Neuron (in vitro differentiated cells): ENCODE measurements at regions not wholly inside any gene's neighbourhood (a gene's known extent, or its start where the extent isn't known, plus 50 kb on each side); places are given as distances from the start of the nearest gene placed in this dataset.

Experiments
- H2AFZ ChIP-seq: one replicate; pipeline ENCODE4 v1.6.1; 2013; ENCODE audit warnings: low read depth, mild to moderate bottlenecking, inconsistent platforms, low read length, moderate library complexity
- H3K27me3 ChIP-seq: one replicate; pipeline ENCODE4 v1.6.1; 2013; ENCODE audit warnings: low read length; ENCODE audit not compliant: insufficient read depth
- H3K36me3 ChIP-seq: one replicate; pipeline ENCODE4 v1.6.1; 2013; ENCODE audit warnings: low read length; ENCODE audit not compliant: insufficient read depth
- H3K4me1 ChIP-seq: one replicate; pipeline ENCODE4 v1.6.1; 2013; ENCODE audit warnings: low read length; ENCODE audit not compliant: insufficient read depth
- H3K4me3 ChIP-seq: 2 replicates; pipeline ENCODE4 v1.5.1; 2013; ENCODE audit warnings: mild to moderate bottlenecking, low read length, moderate library complexity
- H3K9me3 ChIP-seq: one replicate; pipeline ENCODE4 v1.6.1; 2013; ENCODE audit warnings: low read length

DNA sequence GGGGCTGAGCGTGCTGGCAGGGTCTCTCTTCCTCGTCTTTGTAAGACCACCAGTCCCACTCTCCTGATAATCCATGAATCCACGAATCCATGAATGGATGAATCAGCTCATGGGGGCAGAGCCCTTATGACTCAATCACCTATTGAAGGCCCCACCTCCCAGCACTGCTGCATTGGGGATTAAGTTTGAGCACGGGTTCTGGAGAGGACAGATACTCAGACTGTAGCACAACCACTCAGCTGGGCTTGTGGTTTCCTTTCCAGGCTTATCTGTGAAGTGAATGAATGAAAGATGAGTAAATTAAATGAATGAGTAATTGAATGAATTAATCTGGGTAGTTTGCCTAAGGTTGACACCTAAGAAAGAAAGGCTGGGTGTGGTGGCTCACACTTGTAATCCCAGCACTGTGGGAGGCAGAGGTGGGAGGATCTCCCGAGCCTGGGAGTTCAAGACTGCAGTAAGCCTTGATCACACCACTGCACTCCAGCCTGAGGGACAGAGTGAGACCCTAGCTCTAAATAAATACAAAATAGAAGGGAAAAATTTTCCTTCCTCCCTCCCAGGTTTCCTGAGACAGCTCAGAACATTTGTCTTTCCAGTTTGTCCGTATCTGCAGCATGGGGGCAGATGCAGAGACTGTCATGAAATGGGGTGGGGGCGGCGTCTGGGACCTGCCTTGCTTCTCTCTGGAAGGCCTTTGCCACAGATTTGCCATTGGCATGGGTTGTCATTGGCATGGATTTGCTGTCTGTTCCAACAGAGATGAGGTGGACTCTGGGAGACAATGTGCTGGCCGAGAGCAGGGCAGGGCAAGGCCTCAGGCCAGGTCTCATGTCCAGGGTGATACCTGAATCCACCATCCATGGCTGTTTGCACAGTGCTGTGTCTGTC lies 187.7 kb upstream of the C1orf174 start:
- Histone ChIP-seq H3K9me3 (peaks cover 4% of the 10 kb centered on the region), H3K36me3 (no peaks in the 10 kb centered on the region), H3K4me3 (no peak overlapping the region), H3K4me1 (no peaks in the 10 kb centered on the region), H3K27me3 (peaks cover 7% of the 10 kb centered on the region), H2AFZ (no peak overlapping the region)

DNA sequence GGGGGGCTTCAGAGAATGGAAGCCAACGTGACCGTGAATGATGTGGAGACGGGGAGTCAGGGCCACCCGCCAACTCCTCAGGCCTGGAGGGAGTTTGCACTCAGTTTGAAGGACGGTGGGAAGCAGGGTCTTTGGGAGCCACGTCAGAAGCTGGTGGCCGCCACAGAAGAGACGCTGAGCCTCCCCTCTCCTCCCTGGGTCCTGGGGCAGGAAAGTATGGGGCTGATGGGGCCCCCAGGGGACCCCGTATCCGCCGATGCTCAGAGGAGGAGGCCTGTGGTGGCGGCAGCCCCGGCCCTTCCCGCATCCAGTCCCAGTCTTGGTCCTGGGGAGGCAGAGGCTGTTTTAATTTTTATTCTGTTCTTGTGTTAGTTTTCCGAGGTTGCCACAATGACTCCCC lies 188.6 kb upstream of the C1orf174 start:
- Histone ChIP-seq H3K27me3 (peaks cover 4% of the 10 kb centered on the region), H3K4me3 (no peak overlapping the region), H3K36me3 (no peaks in the 10 kb centered on the region), H3K4me1 (no peaks in the 10 kb centered on the region), H2AFZ (no peak overlapping the region), H3K9me3 (peaks cover 4% of the 10 kb centered on the region)

DNA sequence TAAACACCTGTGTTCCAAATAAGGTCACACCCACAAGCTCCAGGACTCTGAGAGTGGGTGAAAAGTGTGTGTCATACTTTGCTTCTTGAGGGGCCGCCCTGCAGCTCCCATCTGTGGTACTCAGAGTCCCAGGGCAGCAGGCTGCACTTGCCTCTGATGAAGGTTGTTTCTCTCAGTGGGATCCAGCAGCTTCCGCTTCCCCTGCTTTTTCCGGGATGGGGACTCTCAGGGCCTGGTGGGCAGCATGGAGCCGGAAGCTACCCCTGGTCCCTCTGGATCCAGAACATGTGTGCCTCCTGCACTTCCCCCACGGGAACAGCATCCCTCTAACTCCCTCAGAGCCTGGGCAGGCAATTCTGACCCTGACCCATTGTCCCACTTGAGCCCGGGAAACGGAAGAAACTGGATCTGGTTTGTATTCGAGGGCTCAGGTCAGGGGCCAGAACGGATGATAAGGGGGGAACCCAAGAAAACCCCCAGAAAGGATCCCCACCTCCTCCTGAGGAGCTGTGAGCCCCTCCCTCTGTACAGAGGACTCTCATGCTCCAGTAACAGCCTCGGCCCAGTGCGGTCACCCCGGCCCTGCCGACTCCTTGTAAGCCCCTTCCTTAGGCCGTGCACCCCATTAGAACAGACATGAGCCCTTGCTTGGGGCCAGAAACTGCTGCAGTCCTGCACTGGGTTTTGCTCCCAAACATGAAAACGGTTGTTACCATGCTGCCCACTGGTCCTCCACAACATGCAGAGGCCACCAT lies 189.5 kb upstream of the C1orf174 start:
- Histone ChIP-seq H3K36me3 (no peaks in the 10 kb centered on the region), H2AFZ (no peak overlapping the region), H3K4me3 (no peak overlapping the region), H3K27me3 (peaks cover 4% of the 10 kb centered on the region), H3K4me1 (no peaks in the 10 kb centered on the region), H3K9me3 (peaks cover 4% of the 10 kb centered on the region)

DNA sequence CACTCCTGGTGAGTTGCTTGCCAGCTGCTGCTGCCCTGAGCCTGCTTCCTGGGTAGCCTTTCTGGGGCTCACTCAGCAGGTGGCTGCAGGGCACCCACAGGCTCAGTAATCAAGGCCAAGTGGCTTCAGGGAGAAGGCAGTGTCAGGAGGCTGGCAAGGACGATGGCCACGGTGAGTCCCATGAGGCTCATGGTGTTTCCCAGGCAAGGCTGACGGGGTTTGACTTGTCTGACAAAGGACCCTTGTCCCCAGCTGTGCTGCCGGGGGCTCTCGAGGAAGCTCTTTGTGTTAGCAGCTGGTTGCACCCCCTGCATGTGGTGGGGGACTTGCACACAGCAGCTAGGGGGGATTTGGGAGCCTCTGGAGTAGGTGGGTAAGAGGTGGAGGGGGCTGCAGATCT lies 190.5 kb upstream of the C1orf174 start:
- Histone ChIP-seq H3K4me3 (no peak overlapping the region), H3K4me1 (no peaks in the 10 kb centered on the region), H3K9me3 (peaks cover 4% of the 10 kb centered on the region), H3K27me3 (peaks cover 4% of the 10 kb centered on the region), H2AFZ (no peak overlapping the region), H3K36me3 (no peaks in the 10 kb centered on the region)

DNA sequence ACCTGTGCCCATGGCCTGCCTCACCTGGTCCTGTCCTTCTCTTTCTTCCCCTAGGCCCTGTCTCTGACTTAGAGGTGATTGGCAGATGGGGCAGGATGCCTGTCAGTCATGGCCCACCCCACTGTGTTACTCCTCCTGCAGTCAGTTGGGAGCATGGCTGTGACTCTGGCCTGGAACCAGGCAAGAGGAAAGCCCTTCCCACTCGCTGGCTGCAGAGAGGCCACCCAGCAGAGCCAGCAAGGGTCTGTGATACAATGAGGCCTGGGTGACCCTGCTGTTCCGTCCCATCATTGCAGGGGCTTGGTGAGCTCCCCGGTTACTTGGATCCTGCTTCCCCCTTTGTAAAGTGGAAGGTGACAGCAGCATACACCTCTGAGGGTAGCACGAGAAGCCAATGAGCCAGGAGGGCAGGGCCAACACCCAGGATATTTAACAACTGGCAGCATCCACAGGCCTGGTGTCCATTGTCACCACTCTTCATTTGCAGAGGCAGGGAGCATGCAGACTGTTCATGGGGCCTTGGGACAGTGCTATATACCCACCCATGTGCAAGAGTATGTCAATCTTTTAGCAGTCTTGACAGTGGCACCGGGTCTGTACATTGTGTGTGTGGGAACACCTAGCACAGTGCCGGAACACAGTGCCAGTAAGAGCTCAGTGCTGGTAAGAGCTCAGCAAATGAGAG lies 191.0 kb upstream of the C1orf174 start:
- Histone ChIP-seq H3K36me3 (no peaks in the 10 kb centered on the region), H3K4me3 (no peak overlapping the region), H3K4me1 (no peaks in the 10 kb centered on the region), H3K27me3 (peaks cover 4% of the 10 kb centered on the region), H2AFZ (no peak overlapping the region), H3K9me3 (peaks cover 4% of the 10 kb centered on the region)

DNA sequence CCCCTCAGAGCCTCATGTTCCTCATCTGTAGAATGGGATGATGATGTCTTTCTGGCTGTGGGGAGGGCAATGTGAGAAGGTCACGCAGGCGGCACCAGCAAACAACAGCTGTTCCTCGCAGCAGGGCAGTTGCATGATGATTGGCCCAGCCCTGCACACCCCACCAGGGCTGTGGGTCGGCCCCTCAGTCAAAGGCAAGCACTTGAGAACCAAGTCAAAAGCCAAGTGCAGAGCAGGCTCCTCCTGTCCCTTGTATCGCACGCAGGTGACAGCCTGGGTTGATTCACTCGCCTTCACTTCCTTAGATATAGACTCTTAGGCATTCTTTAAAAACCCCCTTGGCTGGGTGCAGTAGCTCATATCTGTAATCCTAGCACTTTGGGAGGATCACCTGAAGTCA lies 191.9 kb upstream of the C1orf174 start:
- H2AFZ ChIP-seq, result no peak overlapping the region
- H3K27me3 ChIP-seq, result peaks cover 4% of the 10 kb centered on the region
- no peaks in the 10 kb centered on the region for H3K4me1 ChIP-seq
- no peak overlapping the region for H3K4me3 ChIP-seq
- no peaks in the 10 kb centered on the region for H3K36me3 ChIP-seq
- H3K9me3 ChIP-seq, result peaks cover 4% of the 10 kb centered on the region

DNA sequence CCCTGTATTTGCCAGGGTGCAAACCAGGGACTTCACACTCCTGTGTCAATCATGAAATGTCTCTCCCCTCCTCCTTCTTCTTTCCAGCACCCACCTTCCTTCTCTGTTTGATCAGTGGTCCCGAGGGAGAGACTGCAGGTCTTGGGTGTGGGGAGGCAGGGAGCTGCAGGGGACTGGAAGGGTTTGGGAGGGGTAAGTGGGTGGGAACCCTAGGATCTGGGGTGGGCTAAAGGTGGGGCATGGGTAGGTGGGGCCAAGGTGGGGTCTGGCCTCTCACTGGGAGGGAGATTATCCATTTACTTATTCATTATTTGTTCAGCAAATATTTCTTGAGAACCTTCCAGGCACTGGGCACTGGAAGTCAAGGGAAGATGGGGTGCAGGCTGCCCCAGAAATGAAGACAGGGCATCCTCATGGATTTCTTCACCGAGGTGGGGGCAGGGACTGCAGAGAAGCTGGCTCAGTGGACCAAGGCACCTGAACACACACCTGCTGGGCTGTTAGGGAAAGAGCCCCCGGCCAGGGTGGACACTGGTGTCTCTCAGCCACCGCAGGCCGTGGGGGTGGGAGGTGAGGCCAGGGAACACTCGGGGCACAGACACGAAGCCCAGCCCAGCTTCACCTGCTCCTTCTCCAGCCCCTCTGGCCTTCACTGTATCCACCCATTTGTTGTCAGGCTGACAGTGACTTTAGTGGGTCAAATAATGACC lies 193.9 kb upstream of the C1orf174 start:
- Histone ChIP-seq H2AFZ (no peak overlapping the region), H3K27me3 (no peaks in the 10 kb centered on the region), H3K36me3 (no peaks in the 10 kb centered on the region), H3K9me3 (peaks cover 4% of the 10 kb centered on the region), H3K4me3 (no peak overlapping the region), H3K4me1 (no peaks in the 10 kb centered on the region)

DNA sequence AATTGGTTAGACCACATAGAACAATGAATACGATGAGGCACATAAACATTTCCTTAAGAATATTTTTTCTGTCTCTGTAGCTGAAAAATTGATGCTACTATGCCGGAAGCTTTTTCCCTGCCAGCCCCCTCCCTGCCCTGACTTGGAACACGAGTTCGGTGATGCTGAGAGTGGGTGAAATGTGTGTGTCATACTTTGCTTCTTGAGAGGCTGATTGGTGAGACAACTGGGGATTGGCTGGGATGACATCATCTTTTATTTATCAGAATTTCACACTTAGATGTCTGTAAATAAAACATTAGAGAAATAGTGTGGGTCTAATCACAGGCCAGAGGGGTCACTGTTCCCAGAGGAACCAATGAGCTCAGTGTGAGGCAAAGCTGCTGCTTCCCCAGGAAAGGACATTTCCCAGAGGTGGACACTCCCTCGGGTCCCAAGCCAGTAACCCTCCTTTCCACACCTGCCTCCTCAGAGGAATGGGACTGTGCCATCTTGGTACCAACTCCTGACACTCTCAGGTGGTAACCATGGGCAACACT lies 195.4 kb upstream of the C1orf174 start:
- Histone ChIP-seq H3K9me3 (peaks cover 4% of the 10 kb centered on the region), H3K36me3 (no peaks in the 10 kb centered on the region), H2AFZ (no peak overlapping the region)

DNA sequence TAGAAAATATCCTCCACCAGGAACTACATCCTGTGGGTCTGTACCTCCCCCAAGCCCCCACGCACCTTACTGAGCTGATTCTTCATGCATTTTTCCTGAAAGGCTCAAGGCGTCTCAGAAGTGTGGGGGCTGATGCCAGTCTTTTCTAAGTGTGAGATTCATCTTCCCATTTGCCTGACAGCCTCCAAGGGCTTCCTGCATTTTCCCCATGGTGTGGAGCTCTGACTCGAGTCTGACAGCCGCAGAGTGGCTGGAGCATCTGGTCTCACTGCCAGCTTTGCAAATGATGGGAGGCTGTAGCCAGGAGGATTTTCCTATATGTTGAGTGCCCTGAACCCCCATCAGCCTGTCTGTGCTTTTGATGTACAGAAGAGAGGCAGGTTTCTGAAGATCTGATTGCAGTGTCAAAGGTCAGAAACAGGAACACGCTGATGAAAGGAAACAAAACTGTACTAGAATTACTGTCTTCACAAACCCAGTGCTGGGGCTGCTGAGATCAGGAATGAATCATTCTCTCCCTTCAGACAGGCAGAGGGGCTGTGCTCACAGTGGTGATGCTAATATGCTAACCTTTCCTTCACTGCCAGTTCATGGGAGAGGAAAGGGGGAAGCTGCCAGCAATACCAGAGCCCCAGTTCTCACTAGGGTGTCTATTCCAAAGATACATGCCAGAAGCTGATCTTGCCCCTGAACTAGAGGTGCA lies 201.5 kb upstream of the C1orf174 start:
- no peaks in the 10 kb centered on the region for H3K9me3 ChIP-seq
- H3K36me3 ChIP-seq, result no peaks in the 10 kb centered on the region
- no peak overlapping the region for H2AFZ ChIP-seq
- H3K4me1 ChIP-seq, result no peaks in the 10 kb centered on the region
- no peak overlapping the region for H3K4me3 ChIP-seq
- no peaks in the 10 kb centered on the region for H3K27me3 ChIP-seq

More for the DNA sequence above, 195.4 kb upstream of the C1orf174 start:
- H3K4me1 ChIP-seq, result no peaks in the 10 kb centered on the region
- H3K4me3 ChIP-seq, result no peak overlapping the region
- H3K27me3 ChIP-seq, result no peaks in the 10 kb centered on the region

DNA sequence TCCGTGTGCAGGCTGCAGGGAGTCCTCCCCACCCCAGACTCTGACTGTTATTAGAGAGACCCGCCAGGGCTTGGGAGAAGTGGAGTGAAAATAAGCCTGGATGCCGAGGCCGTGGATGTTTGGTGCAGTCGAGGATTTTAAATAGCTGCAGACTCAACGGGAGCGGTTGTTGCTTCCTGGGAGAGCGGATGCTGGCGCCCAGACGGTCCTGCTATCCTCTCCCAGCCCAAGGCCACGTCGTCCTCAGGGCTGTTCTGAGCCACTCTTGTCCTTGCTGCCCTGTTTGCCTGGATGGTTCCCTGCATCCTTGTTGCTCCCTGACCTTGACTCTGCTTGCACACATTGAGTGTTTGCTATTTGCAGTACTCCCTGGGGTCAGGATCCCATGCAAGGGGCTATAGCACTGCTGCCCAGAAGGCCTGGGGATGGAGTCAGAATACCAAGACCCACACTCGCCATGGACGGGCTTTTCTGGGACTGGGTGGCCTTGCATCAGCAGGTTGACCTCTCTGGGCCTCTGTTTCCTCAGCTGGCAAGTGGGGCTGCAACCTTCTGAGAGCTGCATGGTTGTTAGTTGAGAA lies 205.3 kb upstream of the C1orf174 start:
- Histone ChIP-seq H2AFZ (no peak overlapping the region), H3K36me3 (no peaks in the 10 kb centered on the region), H3K4me1 (no peaks in the 10 kb centered on the region), H3K9me3 (no peaks in the 10 kb centered on the region), H3K4me3 (no peak overlapping the region), H3K27me3 (peaks cover 4% of the 10 kb centered on the region)

DNA sequence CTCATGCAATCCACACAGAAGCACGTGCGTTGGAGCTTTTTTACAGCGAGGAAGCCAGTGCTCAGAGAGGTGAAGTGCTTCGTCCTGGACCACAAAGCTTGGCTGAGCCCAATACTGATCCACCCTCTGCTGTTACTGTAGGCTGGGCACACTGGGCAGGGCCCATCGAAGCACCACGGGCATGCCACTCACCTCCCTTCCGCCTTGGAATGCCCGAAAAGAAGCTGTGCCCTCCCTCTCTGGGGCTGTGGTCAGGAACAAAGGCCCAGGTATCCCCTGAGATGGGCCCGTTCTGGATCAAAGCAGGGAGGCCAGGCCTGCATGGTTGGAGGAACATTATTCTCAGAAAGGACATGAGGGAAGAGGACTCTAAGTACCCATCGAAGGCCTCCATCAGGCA lies 206.7 kb upstream of the C1orf174 start:
- no peaks in the 10 kb centered on the region for H3K9me3 ChIP-seq
- no peak overlapping the region for H2AFZ ChIP-seq
- no peaks in the 10 kb centered on the region for H3K4me1 ChIP-seq
- peaks cover 7% of the 10 kb centered on the region for H3K27me3 ChIP-seq
- no peak overlapping the region for H3K4me3 ChIP-seq
- H3K36me3 ChIP-seq, result no peaks in the 10 kb centered on the region

DNA sequence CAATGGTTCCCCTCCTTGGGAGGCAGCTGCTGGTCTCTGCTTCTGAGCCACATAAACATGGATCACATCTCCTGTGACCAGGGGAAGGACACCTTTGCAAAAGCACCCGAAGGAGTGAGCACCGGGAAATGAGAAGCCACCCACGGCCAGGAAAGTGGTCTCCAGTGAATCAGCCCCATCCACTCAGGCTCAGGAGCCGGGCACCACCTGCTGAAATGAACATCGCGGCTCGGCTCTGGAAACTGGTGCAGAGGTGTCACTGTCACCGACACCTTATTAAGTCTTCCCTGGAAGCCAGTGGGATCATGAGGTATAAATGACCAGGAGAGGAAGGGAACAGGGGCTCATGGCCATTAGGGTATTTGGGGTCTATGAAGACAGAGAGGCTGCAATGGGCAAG lies 207.2 kb upstream of the C1orf174 start:
- Histone ChIP-seq H3K4me1 (no peaks in the 10 kb centered on the region), H3K9me3 (no peaks in the 10 kb centered on the region), H3K4me3 (no peak overlapping the region), H3K27me3 (peaks cover 7% of the 10 kb centered on the region), H2AFZ (no peak overlapping the region), H3K36me3 (no peaks in the 10 kb centered on the region)
